Esophagus muscularis mucosa (tissue), 4 donors: ENCODE measurements at regions not wholly inside any gene's neighbourhood (a gene's known extent, or its start where the extent isn't known, plus 50 kb on each side); places are given as distances from the start of the nearest gene placed in this dataset.

ENCODE experiments used
- DNase-seq: peaks from one replicate; pipeline ENCODE4 v3.0.0-alpha.2; 2017; ENCODE audit errors: extremely low spot score
- H3K27ac ChIP-seq, 4 donors: fragments of 200-600 bp; sonication (generic); replicated peaks in 1 of 4; 1 replicate in 3 of 4; 2 replicates in 1 of 4; pipeline ENCODE4 v1.5.1; 2016 to 2019; ENCODE audit warnings: mild to moderate bottlenecking in 1 of 4
- H3K27me3 ChIP-seq, 4 donors: fragments of 200-600 bp; sonication (generic); one replicate each; pipeline versions ENCODE4 v1.5.1 to v1.6.0; 2016 to 2019
- H3K36me3 ChIP-seq, 4 donors: fragments of 200-600 bp; sonication (generic); one replicate each; pipeline ENCODE4 v1.5.1; 2016 to 2019
- H3K4me1 ChIP-seq, 4 donors: fragments of 200-600 bp; sonication (generic); one replicate each; pipeline ENCODE4 v1.5.1; 2016 to 2019
- H3K4me3 ChIP-seq, 4 donors: fragments of 200-600 bp; sonication (generic); 1 replicate in 2 of 4; 2 replicates in 2 of 4; pipeline ENCODE4 v1.5.1; 2016 to 2019; ENCODE audit warnings: mild to moderate bottlenecking in 4 of 4, moderate library complexity in 1 of 4
- H3K9me3 ChIP-seq, 4 donors: fragments of 200-600 bp; sonication (generic); 1 replicate in 3 of 4; 2 replicates in 1 of 4; pipeline ENCODE4 v1.5.1; 2016 to 2019
- EP300 ChIP-seq: sonication (generic); formaldehyde crosslinking; IDR thresholded peaks from one replicate; pipeline ENCODE4 v1.6.1; 2017; ENCODE audit warnings: antibody characterized with exemption
- POLR2A ChIP-seq: fragments of 450-650 bp; IDR thresholded peaks from one replicate; pipeline ENCODE4 v1.6.1; 2017; ENCODE audit warnings: antibody characterized with exemption, moderate library complexity, mild to moderate bottlenecking, low read depth
- POLR2AphosphoS5 ChIP-seq, 2 donors: sonication (generic); formaldehyde crosslinking; IDR thresholded peaks; one replicate each; pipeline ENCODE4 v1.6.1; 2017; ENCODE audit warnings: antibody characterized with exemption in 2 of 2
- WGBS: methylation state at CpG from one replicate; pipeline ENCODE4 v1.1.5; 2018; 5-methylcytosine and 5-hydroxymethylcytosine counted together
- intact Hi-C: fragments of 100-400 bp; cut with DNase I; formaldehyde crosslinking; loops from one replicate; pipeline ENCODE4 v1.15.1; 2023
- TF ChIP-seq, protein P1 (sequence below), 3 experiments: fragments of 200-600 bp in 2 of 3; fragments of 450-650 bp in 1 of 3; sonication (generic) in 2 of 3; IDR thresholded peaks; one replicate each; pipeline ENCODE4 v1.5.1; 2017 to 2019; ENCODE audit warnings: antibody characterized with exemption in 3 of 3, mild to moderate bottlenecking in 2 of 3, moderate library complexity in 1 of 3

DNA sequence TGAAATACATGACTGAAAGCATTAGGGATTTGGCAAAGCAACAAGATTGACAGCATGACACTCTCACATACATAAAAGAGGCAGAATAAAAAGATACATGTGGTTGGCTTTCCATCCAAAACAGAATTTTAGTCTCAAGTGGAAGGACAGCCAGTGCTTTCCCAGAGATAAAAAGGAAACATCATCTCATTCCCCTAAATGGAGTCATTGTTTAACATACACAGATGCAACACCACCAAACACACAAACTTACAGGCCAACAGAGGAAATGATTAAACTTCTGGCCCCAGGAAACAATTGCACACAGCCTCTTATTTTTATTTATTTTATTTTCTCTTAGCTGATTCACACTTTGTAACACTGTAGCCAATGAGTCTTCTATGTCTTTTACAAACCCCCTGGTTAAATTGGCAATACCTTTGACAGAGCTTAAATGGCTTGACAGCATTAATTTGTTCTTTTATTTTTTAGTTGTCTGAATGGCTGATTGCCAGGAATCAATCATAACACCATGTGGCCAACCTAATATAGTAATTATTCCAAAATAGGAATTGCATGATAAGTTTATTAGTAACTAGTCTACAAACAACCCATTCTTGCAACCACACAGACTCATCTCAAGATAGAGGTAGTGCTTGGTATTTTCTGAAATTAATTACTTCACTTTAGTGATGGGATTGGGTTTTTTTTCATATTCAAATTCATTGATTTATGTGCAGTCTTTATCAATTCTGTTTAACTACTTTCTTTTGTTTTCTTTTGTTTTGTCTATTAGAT lies 190.5 kb downstream of the RND3 start:
- Histone ChIP-seq H3K4me1 (peaks cover 0 to 11% (median 0%) of the 10 kb centered on the region in 4 donors), H3K27ac (no peak overlapping the region), H3K36me3 (no peaks in the 10 kb centered on the region), H3K9me3 (no peaks in the 10 kb centered on the region), H3K4me3 (no peak overlapping the region), H3K27me3 (no peaks in the 10 kb centered on the region)
- TF ChIP-seq POLR2A (no peak), POLR2AphosphoS5 (IDR thresholded peaks at IDR 0.05) (no peak)
- TF ChIP-seq, protein P1, sequence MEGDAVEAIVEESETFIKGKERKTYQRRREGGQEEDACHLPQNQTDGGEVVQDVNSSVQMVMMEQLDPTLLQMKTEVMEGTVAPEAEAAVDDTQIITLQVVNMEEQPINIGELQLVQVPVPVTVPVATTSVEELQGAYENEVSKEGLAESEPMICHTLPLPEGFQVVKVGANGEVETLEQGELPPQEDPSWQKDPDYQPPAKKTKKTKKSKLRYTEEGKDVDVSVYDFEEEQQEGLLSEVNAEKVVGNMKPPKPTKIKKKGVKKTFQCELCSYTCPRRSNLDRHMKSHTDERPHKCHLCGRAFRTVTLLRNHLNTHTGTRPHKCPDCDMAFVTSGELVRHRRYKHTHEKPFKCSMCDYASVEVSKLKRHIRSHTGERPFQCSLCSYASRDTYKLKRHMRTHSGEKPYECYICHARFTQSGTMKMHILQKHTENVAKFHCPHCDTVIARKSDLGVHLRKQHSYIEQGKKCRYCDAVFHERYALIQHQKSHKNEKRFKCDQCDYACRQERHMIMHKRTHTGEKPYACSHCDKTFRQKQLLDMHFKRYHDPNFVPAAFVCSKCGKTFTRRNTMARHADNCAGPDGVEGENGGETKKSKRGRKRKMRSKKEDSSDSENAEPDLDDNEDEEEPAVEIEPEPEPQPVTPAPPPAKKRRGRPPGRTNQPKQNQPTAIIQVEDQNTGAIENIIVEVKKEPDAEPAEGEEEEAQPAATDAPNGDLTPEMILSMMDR (IDR thresholded peaks at IDR 0.05), result no peak
- intact Hi-C loops, result no loop called here
- no peak for DNase-seq

DNA sequence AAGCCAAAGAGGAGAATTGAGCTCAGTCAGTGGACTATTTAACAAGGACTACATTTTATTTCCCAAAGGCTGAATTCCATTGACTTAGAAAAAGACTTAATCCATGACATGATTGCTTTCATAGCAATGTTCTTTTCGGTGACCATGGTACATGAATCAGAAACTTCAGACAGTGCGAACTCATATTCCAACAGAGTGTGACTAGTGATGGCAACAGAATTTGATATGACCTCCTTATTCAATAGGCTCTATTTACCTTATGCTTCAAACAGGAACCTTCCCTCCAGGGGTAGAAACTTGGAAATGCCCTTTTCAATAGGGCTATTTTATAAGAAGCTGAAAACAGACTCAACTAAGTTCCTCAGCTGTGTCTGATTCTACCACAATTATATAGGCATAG lies 191.9 kb downstream of the RND3 start:
- Histone ChIP-seq H3K27me3 (no peaks in the 10 kb centered on the region), H3K4me1 (peaks cover 0 to 11% (median 0%) of the 10 kb centered on the region in 4 donors), H3K9me3 (no peaks in the 10 kb centered on the region), H3K27ac (no peak overlapping the region), H3K36me3 (no peaks in the 10 kb centered on the region), H3K4me3 (no peak overlapping the region)
- TF ChIP-seq POLR2AphosphoS5 (IDR thresholded peaks at IDR 0.05) (no peak), POLR2A (no peak), EP300 (no peak)
- TF ChIP-seq, protein P1 (IDR thresholded peaks at IDR 0.05), result no peak
- intact Hi-C loops, result no loop called here
- no peak for DNase-seq
- WGBS, result 87% methylated on average over 2 of the region's 2 CpGs

GRCh38 chr2:150293771-150294170 lies 193.7 kb downstream of the RND3 start:
- Histone ChIP-seq H3K36me3 (no peaks in the 10 kb centered on the region), H3K9me3 (no peaks in the 10 kb centered on the region), H3K27me3 (no peaks in the 10 kb centered on the region), H3K4me3 (no peak overlapping the region), H3K27ac (no peak overlapping the region), H3K4me1 (peaks cover 0 to 11% (median 0%) of the 10 kb centered on the region in 4 donors)
- TF ChIP-seq, protein P1 (IDR thresholded peaks at IDR 0.05), result no peak
- TF ChIP-seq POLR2A, result no peak
- no peak for TF ChIP-seq POLR2AphosphoS5 (IDR thresholded peaks at IDR 0.05)
- TF ChIP-seq EP300, result no peak
- 91% methylated on average over 4 of the region's 4 CpGs for WGBS
- intact Hi-C loops, result no loop called here
- DNase-seq, result no peak

GRCh38 chr2:150292807-150293206 lies 194.7 kb downstream of the RND3 start:
- Histone ChIP-seq H3K4me3 (no peak overlapping the region), H3K27ac (no peak overlapping the region), H3K9me3 (no peaks in the 10 kb centered on the region), H3K4me1 (peaks cover 0 to 11% (median 0%) of the 10 kb centered on the region in 4 donors), H3K27me3 (no peaks in the 10 kb centered on the region), H3K36me3 (no peaks in the 10 kb centered on the region)
- intact Hi-C loops, result no loop called here
- WGBS, result 82% methylated on average over 1 of the region's 1 CpG
- no peak for TF ChIP-seq POLR2A
- no peak for DNase-seq

DNA sequence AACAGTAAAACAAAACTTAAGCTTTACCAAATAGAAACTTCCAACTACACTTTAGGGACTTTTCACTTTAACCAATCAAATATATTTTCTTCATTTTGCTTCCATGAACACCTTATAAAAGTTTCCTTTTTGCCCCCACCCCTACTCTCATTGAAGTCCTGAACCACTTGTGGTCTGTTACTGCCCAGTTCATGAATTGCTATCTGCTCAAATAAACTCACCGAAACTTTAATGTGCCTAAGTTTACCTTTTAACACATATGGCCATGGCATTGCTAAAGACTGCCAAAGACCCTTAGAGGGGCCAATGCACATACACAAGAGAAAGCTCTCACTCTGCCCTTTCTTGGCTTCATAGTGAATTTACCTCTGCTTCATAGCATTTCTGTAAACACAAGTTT lies 195.3 kb downstream of the RND3 start:
- 96% methylated on average over 1 of the region's 1 CpG for WGBS
- no peak for TF ChIP-seq POLR2AphosphoS5 (IDR thresholded peaks at IDR 0.05)
- no peak for TF ChIP-seq EP300
- no peak for TF ChIP-seq POLR2A
- TF ChIP-seq, protein P1 (IDR thresholded peaks at IDR 0.05), result no peak
- Histone ChIP-seq H3K4me1 (peaks cover 0 to 8% (median 0%) of the 10 kb centered on the region in 4 donors), H3K4me3 (no peak overlapping the region), H3K27me3 (no peaks in the 10 kb centered on the region), H3K9me3 (no peaks in the 10 kb centered on the region), H3K36me3 (no peaks in the 10 kb centered on the region), H3K27ac (no peak overlapping the region)
- intact Hi-C loops, result no loop called here
- DNase-seq, result no peak
